Stimulated activated CD4-positive, alpha-beta T cell treated with anti-CD3 and anti-CD28 coated beads, Interleukin-15, amount 100 ng/mL, for 24 hours (primary cell): ENCODE measurements at regions not wholly inside any gene's neighbourhood (a gene's known extent, or its start where the extent isn't known, plus 50 kb on each side); places are given as distances from the start of the nearest gene placed in this dataset.

Experiments
- DNase-seq: peaks from one replicate; pipeline ENCODE4 v3.0.0-alpha.2; 2020

- no peak for DNase-seq
Measured at GRCh38 chr9:107213080-107213479, 70.0 kb upstream of the RAD23B start.

- peak; percentile 36 for DNase-seq
Measured at GRCh38 chr9:107213561-107214028, 69.5 kb upstream of the RAD23B start.

- no peak for DNase-seq
Measured at GRCh38 chr9:107214381-107214780, 68.7 kb upstream of the RAD23B start.

DNA sequence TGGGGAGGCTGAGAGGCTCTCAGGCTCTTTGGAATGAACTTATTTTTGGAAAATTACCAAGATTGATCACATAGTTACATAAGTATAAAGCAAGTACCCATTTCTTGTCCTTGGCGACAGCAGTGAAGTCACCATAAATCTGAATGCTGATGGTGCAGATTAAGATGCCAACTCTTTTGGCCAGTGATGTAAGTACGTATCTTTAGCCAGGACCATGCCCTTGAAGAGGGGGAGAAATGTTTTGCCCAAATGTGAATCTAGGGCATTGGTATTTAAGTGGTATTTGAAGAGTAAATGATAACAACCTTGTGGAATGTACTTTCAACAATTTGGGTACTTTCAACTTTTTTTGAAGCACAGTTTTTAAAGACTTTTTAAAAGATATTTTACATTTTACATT lies 68.2 kb upstream of the RAD23B start:
- no peak for DNase-seq

DNA sequence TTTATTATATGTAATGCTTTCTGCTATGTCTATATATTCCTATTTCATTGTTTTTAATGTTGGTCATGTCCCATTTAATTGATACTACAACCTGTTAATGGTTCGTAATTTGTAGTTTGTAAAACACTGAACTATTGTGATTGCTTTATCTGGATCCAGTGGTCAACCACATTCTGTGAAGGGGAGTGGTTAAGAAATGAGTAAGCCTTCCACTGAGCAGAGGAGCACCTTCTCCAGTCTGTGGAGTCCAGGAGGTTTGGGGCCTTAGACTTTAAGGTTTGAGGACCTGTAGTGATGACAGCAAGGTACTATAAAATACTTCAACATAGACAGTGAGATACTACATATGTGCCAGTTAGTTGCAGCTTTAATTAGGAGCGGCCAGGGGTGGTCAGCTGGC lies 67.7 kb upstream of the RAD23B start:
- DNase-seq: no peak

- DNase-seq: no peak
Measured at GRCh38 chr9:107216329-107216728, 66.8 kb upstream of the RAD23B start.

DNA sequence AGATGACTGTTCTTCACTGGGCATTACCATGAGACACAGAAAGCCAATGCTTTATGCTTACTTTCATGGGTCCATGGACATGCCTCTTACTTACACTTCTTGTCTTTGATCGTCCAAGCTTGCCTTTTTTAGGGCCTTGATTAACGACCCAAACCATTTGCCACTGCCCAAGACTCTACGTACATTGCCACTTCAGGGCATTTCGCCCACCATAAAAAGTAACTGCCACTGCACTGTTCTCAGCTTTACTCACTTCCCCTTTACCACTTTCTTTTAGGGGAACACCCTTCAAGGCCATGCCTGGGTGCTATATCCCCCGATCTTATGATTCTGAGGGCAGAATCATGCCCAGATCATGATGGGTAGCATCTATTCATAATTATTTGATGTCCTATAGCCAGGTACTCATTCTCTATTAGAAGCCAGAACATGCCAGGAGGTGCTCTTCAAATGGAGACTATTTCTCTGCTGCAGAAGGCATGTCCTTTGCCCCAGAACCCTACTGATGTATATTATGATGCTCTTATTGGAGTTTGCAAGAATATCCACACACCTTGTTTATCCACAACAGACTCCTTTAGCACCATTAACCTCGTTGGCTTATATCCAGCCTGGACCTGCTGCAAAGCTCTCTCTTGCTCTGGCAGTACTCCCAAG lies 64.1 kb upstream of the RAD23B start:
- no peak for DNase-seq

GRCh38 chr9:107219486-107220077 lies 63.5 kb upstream of the RAD23B start:
- no peak for DNase-seq

DNA sequence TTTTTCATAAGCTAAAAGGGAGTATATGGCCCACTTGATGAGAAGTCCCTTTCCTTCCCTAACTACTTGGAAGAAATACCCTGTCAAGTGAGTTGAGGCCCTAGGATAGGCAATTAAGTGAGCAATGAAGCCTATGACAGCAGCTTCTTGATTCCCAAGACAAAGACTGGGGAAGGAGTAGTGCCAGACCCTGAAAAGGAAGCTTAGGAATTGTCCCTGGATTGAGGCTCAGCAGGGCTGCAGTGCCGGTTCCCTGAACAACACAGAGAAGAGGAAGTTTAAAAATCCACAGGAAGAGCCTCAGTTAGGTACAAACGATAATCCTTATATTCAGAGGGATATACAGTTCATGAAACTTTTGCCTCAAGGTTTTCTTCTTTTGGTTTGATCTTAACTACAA lies 61.8 kb upstream of the RAD23B start:
- DNase-seq: no peak

DNA sequence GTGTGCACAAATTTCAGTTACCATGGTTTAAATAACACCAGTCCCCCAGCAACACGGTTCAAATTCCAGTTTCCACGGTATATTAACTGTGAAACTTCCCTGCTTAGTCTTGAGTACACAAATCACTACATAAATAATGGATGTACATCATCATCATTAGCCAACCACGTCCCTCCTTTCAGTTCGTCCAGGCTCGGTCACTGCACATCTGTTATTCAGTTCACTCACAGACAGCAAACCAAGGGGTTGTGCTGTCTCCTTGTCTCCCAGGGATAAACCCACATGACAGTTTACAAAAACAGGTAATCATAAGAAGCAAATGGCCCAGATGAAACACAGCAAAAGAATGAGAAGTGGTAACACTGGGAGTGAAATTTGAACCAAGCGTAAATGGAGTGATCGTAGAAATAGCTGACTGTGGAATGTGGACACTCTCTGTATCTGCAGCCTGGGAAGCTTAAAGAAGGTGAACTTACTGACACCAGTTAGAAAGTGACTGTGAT lies 61.0 kb upstream of the RAD23B start:
- no peak for DNase-seq

DNA sequence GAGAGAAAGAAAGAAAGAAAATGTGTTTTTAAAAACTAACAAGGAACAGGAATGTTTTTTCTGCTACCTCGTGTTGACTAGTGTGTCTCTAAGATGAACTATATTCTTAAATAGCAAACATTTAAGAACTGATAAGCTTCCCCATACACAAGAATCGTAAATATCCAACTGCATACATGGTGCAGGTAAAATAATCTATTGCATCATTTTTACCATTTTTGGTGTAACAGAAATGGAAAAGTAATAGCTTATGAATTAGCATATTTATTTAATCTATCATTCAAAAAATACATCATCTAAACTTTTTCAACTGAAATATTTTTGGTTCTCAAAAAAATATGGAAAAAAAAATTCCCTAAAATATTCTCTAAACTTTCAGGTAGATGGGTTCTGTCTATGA lies 59.7 kb upstream of the RAD23B start:
- no peak for DNase-seq

DNA sequence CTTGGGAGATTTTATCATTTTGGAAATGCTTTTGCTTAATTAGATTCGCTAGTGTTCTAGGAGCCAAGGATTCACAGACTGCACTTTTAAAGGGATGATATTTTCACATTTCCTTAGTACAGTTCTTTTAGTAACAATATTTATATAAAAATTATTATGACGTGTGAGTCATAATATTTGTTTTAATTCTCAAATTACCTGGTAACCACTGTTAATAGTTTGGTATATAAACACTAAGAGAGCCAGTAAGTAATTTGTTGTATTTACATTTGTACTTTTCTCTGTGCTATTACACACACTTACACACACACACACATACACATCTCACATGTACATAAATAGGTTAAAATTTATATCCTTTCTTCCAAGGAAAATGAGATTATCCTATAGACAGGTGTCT lies 58.8 kb upstream of the RAD23B start:
- DNase-seq: no peak

DNA sequence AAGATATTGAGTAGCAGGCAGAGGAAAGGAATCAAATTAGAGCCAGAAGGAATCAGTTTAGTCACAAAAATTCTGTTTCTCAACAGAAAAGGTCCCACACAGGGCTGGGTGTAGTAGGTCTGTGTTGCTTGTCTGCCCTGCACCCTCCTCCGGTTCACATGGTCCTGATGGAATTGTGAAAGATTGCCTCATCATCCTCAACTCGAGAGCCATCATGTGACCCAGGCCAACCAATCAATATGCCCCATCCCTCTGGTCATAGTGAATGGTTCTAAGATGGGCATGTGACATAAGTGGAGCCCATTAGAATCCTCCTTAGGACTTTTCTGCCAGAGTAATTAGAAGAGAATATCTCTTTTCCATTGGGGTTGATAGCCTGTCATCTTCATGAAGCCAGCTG lies 56.7 kb upstream of the RAD23B start:
- DNase-seq: no peak

GRCh38 chr9:107227774-107228173 lies 55.3 kb upstream of the RAD23B start:
- DNase-seq: no peak

GRCh38 chr9:107228496-107229039 lies 54.5 kb upstream of the RAD23B start:
- no peak for DNase-seq

- DNase-seq: no peak
Measured at GRCh38 chr9:107229241-107229741, 53.8 kb upstream of the RAD23B start.
